HL-60 (cell line): ENCODE measurements at regions not wholly inside any gene's neighbourhood (a gene's known extent, or its start where the extent isn't known, plus 50 kb on each side); places are given as distances from the start of the nearest gene placed in this dataset.

ENCODE experiments used
- DNase-seq, 2 experiments: peaks; one replicate each; pipeline ENCODE4 v3.0.0-alpha.2; 2010 to 2020; ENCODE audit warnings: low read depth in 1 of 2, low spot score in 1 of 2
- H3K27ac ChIP-seq: fragments of 250-450 bp; sonication (Bioruptor Pico); replicated peaks from 2 replicates; pipeline ENCODE4 v1.5.1; 2020; ENCODE audit warnings: mild to moderate bottlenecking, moderate library complexity
- H3K27me3 ChIP-seq: fragments of 250-450 bp; sonication (Bioruptor Pico); 2 replicates; pipeline ENCODE4 v1.5.1; 2021; ENCODE audit warnings: mild to moderate bottlenecking, moderate library complexity; ENCODE audit not compliant: insufficient read depth, poor library complexity, severe bottlenecking
- H3K4me3 ChIP-seq: replicated peaks from 2 replicates; pipeline ENCODE4 v1.5.1; 2011; ENCODE audit warnings: mild to moderate bottlenecking, control low read depth, low read length; ENCODE audit not compliant: insufficient read depth
- GABPA ChIP-seq: IDR thresholded peaks from 2 replicates; pipeline ENCODE4 v1.6.1; 2012; ENCODE audit warnings: low read depth
- POLR2AphosphoS5 ChIP-seq: IDR thresholded peaks from 2 replicates; pipeline ENCODE4 v1.6.1; 2012; ENCODE audit warnings: low read depth
- SPI1 ChIP-seq: IDR thresholded peaks from 2 replicates; pipeline ENCODE4 v1.6.1; 2012; ENCODE audit warnings: low read depth, mild to moderate bottlenecking, borderline replicate concordance
- TF ChIP-seq, protein P1 (sequence below): IDR thresholded peaks from 2 replicates; pipeline ENCODE4 v1.6.1; 2012; ENCODE audit warnings: low read depth; ENCODE audit not compliant: insufficient replicate concordance
- TF ChIP-seq, protein P2 (sequence below): IDR thresholded peaks from one replicate; pipeline ENCODE4 v1.5.1; 2011; ENCODE audit warnings: low read length, control low read depth, inconsistent platforms; ENCODE audit not compliant: insufficient read depth

DNA sequence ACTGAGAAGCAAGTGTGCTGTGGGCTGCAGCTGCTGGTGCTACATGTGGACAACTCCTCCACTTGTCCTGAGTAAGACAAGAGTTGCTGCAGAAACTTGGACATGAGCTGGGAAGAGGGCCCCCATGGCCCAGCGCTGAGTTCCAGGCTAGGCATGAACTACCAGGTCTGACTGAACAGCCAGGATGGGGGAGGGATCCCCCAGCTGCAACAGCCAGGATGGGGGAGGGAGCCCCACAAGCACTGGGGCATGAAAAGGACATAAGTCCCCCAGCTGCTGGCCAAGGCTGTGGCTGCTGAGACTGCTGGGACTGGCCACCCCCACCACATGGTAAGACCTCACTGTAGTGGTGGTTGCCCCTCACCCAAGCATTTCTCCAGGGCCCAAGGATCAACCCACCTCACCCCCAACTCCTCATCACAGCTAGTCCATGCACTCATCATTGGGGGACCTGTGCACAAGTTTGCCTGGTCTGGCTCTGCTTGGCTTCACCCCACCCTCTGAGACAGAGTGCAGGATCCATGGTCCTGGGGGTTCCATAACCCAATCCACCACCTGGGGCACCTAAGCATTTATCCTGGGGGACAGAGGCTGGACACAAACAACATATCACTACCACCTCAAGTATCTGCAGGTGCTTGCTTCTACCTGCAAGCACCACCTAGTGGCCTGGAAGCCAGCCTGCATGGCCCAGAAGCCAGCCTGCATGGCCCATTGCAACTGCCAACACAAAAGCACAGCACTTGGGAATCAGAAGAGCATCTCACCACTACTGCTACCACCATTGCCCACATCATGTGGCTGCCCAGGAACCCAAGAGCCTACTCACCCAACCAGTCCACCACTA is 84.5 kb upstream of the STT3B start:
- Histone ChIP-seq H3K27me3 (no peaks in the 10 kb centered on the region), H3K27ac (no peak overlapping the region), H3K4me3 (no peak overlapping the region)
- DNase-seq = peak in 1 of 2 experiments; percentile 23
- TF ChIP-seq, protein P1, sequence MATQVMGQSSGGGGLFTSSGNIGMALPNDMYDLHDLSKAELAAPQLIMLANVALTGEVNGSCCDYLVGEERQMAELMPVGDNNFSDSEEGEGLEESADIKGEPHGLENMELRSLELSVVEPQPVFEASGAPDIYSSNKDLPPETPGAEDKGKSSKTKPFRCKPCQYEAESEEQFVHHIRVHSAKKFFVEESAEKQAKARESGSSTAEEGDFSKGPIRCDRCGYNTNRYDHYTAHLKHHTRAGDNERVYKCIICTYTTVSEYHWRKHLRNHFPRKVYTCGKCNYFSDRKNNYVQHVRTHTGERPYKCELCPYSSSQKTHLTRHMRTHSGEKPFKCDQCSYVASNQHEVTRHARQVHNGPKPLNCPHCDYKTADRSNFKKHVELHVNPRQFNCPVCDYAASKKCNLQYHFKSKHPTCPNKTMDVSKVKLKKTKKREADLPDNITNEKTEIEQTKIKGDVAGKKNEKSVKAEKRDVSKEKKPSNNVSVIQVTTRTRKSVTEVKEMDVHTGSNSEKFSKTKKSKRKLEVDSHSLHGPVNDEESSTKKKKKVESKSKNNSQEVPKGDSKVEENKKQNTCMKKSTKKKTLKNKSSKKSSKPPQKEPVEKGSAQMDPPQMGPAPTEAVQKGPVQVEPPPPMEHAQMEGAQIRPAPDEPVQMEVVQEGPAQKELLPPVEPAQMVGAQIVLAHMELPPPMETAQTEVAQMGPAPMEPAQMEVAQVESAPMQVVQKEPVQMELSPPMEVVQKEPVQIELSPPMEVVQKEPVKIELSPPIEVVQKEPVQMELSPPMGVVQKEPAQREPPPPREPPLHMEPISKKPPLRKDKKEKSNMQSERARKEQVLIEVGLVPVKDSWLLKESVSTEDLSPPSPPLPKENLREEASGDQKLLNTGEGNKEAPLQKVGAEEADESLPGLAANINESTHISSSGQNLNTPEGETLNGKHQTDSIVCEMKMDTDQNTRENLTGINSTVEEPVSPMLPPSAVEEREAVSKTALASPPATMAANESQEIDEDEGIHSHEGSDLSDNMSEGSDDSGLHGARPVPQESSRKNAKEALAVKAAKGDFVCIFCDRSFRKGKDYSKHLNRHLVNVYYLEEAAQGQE = no peak
- TF ChIP-seq POLR2AphosphoS5 = no peak

DNA sequence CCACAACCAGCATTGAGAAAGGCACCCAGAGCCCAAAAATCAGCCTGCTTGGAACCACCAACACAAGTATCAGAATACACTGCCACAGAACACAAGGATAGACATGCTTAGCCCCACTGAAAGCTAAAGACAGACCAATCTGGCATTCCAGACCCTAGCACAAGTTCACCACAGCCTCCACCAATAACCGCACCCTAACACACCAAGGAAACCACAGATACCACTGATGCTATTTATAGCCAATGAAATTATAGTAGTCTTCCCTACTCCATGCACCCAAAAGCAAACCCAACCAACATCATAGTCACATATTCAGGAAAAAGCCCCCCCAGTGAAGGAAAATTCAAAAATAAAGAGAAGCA is 83.9 kb upstream of the STT3B start:
- DNase-seq = no peak
- TF ChIP-seq, protein P2, sequence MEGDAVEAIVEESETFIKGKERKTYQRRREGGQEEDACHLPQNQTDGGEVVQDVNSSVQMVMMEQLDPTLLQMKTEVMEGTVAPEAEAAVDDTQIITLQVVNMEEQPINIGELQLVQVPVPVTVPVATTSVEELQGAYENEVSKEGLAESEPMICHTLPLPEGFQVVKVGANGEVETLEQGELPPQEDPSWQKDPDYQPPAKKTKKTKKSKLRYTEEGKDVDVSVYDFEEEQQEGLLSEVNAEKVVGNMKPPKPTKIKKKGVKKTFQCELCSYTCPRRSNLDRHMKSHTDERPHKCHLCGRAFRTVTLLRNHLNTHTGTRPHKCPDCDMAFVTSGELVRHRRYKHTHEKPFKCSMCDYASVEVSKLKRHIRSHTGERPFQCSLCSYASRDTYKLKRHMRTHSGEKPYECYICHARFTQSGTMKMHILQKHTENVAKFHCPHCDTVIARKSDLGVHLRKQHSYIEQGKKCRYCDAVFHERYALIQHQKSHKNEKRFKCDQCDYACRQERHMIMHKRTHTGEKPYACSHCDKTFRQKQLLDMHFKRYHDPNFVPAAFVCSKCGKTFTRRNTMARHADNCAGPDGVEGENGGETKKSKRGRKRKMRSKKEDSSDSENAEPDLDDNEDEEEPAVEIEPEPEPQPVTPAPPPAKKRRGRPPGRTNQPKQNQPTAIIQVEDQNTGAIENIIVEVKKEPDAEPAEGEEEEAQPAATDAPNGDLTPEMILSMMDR = no peak
- no peaks in the 10 kb centered on the region for H3K27me3 ChIP-seq

DNA sequence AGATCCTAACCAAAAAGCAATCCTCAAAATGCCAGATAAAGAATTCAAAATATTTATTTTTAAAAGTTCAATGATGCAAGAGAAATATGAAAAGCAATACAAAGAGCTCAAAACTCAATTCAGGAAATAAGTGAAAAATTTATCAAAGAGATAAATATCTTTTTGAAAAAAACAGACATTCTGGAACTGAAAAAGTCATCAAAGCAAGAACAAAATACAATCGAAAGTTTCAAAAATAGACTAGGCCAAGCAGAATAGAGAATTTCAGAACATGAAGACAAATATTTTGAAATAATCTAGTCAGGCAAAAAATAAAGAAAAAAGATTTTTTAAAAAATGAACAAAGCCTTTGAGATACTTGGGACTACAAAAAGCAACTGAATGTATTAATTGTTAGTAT is 83.4 kb upstream of the STT3B start:
- H3K4me3 ChIP-seq = no peak overlapping the region
- DNase-seq = no peak
- TF ChIP-seq SPI1 = no peak
- no peak for TF ChIP-seq POLR2AphosphoS5
- no peak for TF ChIP-seq GABPA
- TF ChIP-seq, protein P2 = no peak
- no peak overlapping the region for H3K27ac ChIP-seq
- no peaks in the 10 kb centered on the region for H3K27me3 ChIP-seq

More for the DNA sequence above, 83.9 kb upstream of the STT3B start:
- H3K4me3 ChIP-seq = no peak overlapping the region
- no peak overlapping the region for H3K27ac ChIP-seq

DNA sequence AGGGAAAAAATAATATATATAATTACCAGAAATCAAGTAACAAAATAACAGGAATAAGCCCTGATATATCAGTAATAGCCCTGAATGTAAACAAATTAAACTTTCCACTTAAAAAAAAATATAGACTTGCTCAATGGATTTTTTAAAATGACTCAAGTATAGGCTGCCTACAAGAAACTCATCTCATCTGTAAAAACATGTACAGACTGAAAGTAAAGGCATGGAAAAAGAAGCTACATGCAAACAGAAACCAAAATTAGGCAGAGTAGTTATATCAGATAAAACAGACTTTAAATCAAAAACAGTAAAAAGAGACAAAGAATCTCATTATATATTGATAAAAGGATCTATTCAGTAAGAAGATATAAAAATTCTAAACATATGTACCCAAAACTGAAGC is 82.4 kb upstream of the STT3B start:
- Histone ChIP-seq H3K4me3 (no peak overlapping the region), H3K27ac (no peak overlapping the region), H3K27me3 (no peaks in the 10 kb centered on the region)
- no peak for TF ChIP-seq GABPA
- TF ChIP-seq POLR2AphosphoS5 = no peak
- TF ChIP-seq, protein P1 = no peak
- TF ChIP-seq, protein P2 = no peak
- TF ChIP-seq SPI1 = no peak
- DNase-seq = no peak
